Upper lobe of left lung (tissue), 6 donors: ENCODE measurements at regions not wholly inside any gene's neighbourhood (a gene's known extent, or its start where the extent isn't known, plus 50 kb on each side); places are given as distances from the start of the nearest gene placed in this dataset.
"Not testable (repeated sequence)": the region's sequence is repeated elsewhere in the genome, so short reads cannot be mapped to it uniquely, and the experiment has no call there.

Source experiments
- ATAC-seq, 2 donors: fragments of 200-7000 bp; cut with Tn5 transposase; one replicate each; pipeline ENCODE4 v1.9.1; 2022; ENCODE audit warnings: mild to moderate bottlenecking in 2 of 2, moderate library complexity in 2 of 2; ENCODE audit not compliant: low FRiP score in 2 of 2
- DNase-seq, 2 donors: peaks; one replicate each; pipeline ENCODE4 v3.0.0-alpha.2; 2019 to 2020
- H3K27ac ChIP-seq, 4 donors: fragments of 200-600 bp; sonication (generic); one replicate each; pipeline ENCODE4 v1.5.1; 2016 to 2019
- H3K27me3 ChIP-seq, 4 donors: fragments of 200-600 bp; sonication (generic); one replicate each; pipeline ENCODE4 v1.5.1; 2017 to 2019
- H3K36me3 ChIP-seq, 4 donors: fragments of 200-600 bp; sonication (generic); one replicate each; pipeline ENCODE4 v1.5.1; 2016 to 2019
- H3K4me1 ChIP-seq, 4 donors: fragments of 200-600 bp; sonication (generic); one replicate each; pipeline ENCODE4 v1.5.1; 2018 to 2019
- H3K4me3 ChIP-seq, 4 donors: fragments of 200-600 bp; sonication (generic); one replicate each; pipeline ENCODE4 v1.5.1; 2017 to 2019; ENCODE audit warnings: mild to moderate bottlenecking in 2 of 4, moderate library complexity in 1 of 4
- H3K9me3 ChIP-seq, 4 donors: fragments of 200-600 bp; sonication (generic); one replicate each; pipeline ENCODE4 v1.5.1; 2018 to 2019
- EP300 ChIP-seq, 4 donors: sonication (generic); formaldehyde crosslinking; IDR thresholded peaks; one replicate each; pipeline ENCODE4 v1.5.1; 2017; ENCODE audit warnings: antibody characterized with exemption in 4 of 4, control low read depth in 2 of 4
- POLR2A ChIP-seq, 4 donors: fragments of 450-650 bp; IDR thresholded peaks; one replicate each; pipeline ENCODE4 v1.5.1; 2016 to 2017; ENCODE audit warnings: antibody characterized with exemption in 4 of 4, mild to moderate bottlenecking in 2 of 4
- POLR2AphosphoS5 ChIP-seq, 2 donors: sonication (generic); formaldehyde crosslinking; IDR thresholded peaks; one replicate each; pipeline ENCODE4 v1.5.1; 2017; ENCODE audit warnings: antibody characterized with exemption in 2 of 2
- WGBS, 2 donors: methylation state at CpG; one replicate each; pipeline ENCODE4 v1.1.5; 2017 to 2018; 5-methylcytosine and 5-hydroxymethylcytosine counted together
- TF ChIP-seq, protein P1 (sequence below), 6 experiments: fragments of 450-650 bp in 4 of 6; fragments of 200-600 bp in 2 of 6; sonication (generic) in 2 of 6; IDR thresholded peaks; one replicate each; pipeline ENCODE4 v1.5.1; 2016 to 2019; ENCODE audit warnings: antibody characterized with exemption in 6 of 6
- donor health status: DM: no; HTN: no; CAD: no; lungs with moderate emphysema.
- donor health status: DM: no; HTN: yes; CAD: no; lungs with severe emphysema.

DNA sequence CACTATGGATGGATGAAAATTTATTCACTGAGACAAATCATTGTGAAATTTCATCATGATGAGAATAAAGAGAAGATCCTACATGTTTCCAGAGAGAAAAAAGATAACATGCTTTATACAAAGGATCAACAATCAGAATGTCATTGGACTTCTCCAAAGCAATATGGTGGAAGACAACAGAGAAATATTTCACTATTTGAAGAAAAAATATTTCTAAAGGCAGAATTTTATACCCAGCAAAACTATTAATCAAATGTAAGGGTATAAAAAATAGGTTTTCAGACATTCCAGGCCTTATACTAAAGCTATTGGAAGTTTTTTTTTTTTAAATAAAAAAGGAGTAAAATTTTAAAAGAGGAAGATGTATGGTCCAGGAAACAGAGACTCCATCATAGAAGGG, 100.6 kb upstream of the OLIG2 start:
- TF ChIP-seq EP300 (IDR thresholded peaks at IDR 0.05), result no peak
- TF ChIP-seq, protein P1, sequence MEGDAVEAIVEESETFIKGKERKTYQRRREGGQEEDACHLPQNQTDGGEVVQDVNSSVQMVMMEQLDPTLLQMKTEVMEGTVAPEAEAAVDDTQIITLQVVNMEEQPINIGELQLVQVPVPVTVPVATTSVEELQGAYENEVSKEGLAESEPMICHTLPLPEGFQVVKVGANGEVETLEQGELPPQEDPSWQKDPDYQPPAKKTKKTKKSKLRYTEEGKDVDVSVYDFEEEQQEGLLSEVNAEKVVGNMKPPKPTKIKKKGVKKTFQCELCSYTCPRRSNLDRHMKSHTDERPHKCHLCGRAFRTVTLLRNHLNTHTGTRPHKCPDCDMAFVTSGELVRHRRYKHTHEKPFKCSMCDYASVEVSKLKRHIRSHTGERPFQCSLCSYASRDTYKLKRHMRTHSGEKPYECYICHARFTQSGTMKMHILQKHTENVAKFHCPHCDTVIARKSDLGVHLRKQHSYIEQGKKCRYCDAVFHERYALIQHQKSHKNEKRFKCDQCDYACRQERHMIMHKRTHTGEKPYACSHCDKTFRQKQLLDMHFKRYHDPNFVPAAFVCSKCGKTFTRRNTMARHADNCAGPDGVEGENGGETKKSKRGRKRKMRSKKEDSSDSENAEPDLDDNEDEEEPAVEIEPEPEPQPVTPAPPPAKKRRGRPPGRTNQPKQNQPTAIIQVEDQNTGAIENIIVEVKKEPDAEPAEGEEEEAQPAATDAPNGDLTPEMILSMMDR (IDR thresholded peaks at IDR 0.05), result no peak
- no peak for TF ChIP-seq POLR2A (IDR thresholded peaks at IDR 0.05)
- TF ChIP-seq POLR2AphosphoS5 (IDR thresholded peaks at IDR 0.05), result no peak
- no peaks in the 10 kb centered on the region for H3K4me1 ChIP-seq
- ATAC-seq, result no peak

DNA sequence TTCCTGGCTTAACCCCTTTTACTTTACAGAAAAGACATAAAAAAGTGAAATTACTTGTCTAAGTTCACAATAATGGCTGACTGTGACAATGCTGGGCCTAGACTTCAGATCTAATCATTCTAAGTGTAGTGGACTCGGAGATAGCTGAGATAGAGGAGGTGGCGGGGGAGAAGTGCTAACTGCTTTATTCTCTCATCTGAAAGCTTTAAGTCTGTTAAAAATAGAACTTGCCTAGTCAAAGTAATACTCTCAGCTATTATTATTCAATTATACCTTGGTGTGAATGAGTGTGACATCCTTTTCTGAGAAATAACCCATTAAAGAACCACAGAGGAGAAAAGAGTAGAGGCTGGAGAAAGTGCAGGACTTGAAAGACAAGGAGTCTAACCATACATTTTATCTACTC, 96.1 kb upstream of the OLIG2 start:
- Histone ChIP-seq H3K4me3 (no peak overlapping the region), H3K4me1 (peaks cover 0 to 5% (median 0%) of the 10 kb centered on the region in 4 donors), H3K36me3 (no peaks in the 10 kb centered on the region), H3K9me3 (peaks cover 3 to 6% (median 5%) of the 10 kb centered on the region in 4 donors), H3K27ac (no peak overlapping the region), H3K27me3 (no peaks in the 10 kb centered on the region)
- WGBS, 2 donors, result 86 to 92% methylated on average over 2 of the region's 2 CpGs
- ATAC-seq (no peak), DNase-seq (no peak)
- TF ChIP-seq POLR2A (IDR thresholded peaks at IDR 0.05), result no peak

More for the DNA sequence above, 100.6 kb upstream of the OLIG2 start:
- Histone ChIP-seq H3K4me3 (no peak overlapping the region), H3K27ac (no peak overlapping the region), H3K27me3 (no peaks in the 10 kb centered on the region), H3K9me3 (peaks cover 3 to 6% (median 5%) of the 10 kb centered on the region in 4 donors), H3K36me3 (no peaks in the 10 kb centered on the region)
- no peak for DNase-seq

DNA sequence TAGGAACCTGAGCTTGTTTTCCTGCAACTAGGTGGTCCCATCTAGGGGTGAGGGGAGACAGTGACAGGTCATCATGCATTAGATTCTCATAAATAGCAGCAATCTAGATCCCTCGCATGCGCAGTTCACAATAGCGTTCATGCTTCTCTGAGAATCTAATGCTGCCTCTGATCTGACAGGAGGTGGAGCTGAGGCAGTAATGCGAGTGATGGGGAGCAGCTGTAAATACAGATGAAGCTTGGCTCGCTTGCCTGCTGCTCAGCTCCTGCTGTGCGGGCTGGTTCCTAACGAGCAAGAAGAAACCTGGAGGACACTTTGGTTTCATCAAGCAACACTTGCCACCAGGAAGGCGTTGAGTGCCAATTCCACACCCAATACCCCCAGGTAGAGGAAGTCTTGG, 95.1 kb upstream of the OLIG2 start:
- no peak for ATAC-seq
- DNase-seq, result no peak
- no peak for TF ChIP-seq POLR2AphosphoS5 (IDR thresholded peaks at IDR 0.05)
- TF ChIP-seq EP300 (IDR thresholded peaks at IDR 0.05), result no peak
- TF ChIP-seq, protein P1 (IDR thresholded peaks at IDR 0.05), result no peak
- TF ChIP-seq POLR2A (IDR thresholded peaks at IDR 0.05), result no peak
- H3K27ac ChIP-seq, result no peak overlapping the region
- H3K4me1 ChIP-seq, result peaks cover 0 to 5% (median 0%) of the 10 kb centered on the region in 4 donors
- no peaks in the 10 kb centered on the region for H3K36me3 ChIP-seq
- H3K4me3 ChIP-seq, result no peak overlapping the region
- 70 to 75% methylated on average over 4 to 8 of the region's 8 CpGs for WGBS, 2 donors
- peaks cover 0 to 2% (median under 1%) of the 10 kb centered on the region in 4 donors for H3K9me3 ChIP-seq
- no peaks in the 10 kb centered on the region for H3K27me3 ChIP-seq

DNA sequence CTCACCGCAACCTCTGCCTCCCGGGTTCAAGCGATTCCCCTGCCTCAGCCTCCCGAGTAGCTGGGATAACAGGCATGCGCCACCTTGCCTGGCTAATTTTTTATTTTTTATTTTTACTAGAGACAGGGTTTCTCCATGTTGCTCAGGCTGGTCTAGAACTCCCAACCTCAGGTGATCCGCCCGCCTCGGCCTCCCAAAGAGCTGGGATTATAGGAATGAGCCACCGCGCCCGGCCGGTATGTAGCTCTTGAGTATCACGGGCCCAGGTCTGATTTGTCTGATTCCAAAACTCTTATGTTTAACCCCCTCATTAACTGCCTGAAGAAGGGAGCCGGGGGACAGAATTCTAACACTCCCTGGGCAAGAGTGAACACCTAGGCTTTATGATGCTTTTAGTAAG, 91.7 kb upstream of the OLIG2 start:
- H3K9me3 ChIP-seq, H3K36me3 ChIP-seq, H3K4me3 ChIP-seq, H3K27me3 ChIP-seq, ATAC-seq, DNase-seq, H3K4me1 ChIP-seq, H3K27ac ChIP-seq: not testable (repeated sequence)
- 93 to 96% methylated on average over 14 of the region's 14 CpGs for WGBS, 2 donors

DNA sequence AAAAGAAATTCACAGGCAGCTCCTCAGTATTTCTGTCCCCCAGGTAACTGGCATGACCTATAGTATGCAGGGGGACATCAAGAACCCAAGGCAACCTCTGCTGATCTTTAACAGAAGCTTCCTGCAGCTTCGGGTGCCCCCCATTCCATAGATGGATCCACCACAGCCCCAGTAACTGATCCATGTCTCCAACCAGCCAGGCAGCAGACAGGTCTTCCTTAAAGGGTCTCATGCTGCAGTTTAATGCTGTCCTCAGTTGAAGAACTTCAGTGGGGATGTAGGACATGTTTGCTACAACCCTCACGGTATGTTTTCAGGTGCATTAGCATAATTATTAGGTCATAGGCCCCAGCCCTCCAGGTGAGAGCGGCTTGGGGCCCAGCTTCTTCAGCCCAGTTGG, 90.9 kb upstream of the OLIG2 start:
- ATAC-seq (no peak), DNase-seq (no peak)
- Histone ChIP-seq H3K4me3 (no peak overlapping the region), H3K9me3 (no peaks in the 10 kb centered on the region), H3K4me1 (peaks cover 0 to 5% (median 0%) of the 10 kb centered on the region in 4 donors), H3K27me3 (no peaks in the 10 kb centered on the region), H3K36me3 (no peaks in the 10 kb centered on the region), H3K27ac (no peak overlapping the region)
- 82 to 86% methylated on average over 2 to 3 of the region's 3 CpGs for WGBS, 2 donors
- TF ChIP-seq, protein P1 (IDR thresholded peaks at IDR 0.05), result no peak
- no peak for TF ChIP-seq POLR2AphosphoS5 (IDR thresholded peaks at IDR 0.05)
- no peak for TF ChIP-seq POLR2A (IDR thresholded peaks at IDR 0.05)
- no peak for TF ChIP-seq EP300 (IDR thresholded peaks at IDR 0.05)
